Tibial artery (tissue), 4 donors: ENCODE measurements at regions not wholly inside any gene's neighbourhood (a gene's known extent, or its start where the extent isn't known, plus 50 kb on each side); places are given as distances from the start of the nearest gene placed in this dataset.

Experiments
- DNase-seq, 2 donors: peaks; one replicate each; pipeline ENCODE4 v3.0.0-alpha.2; 2019
- H3K27ac ChIP-seq, 2 donors: fragments of 200-600 bp; sonication (generic) in 1 of 2; 1 replicate in 1 of 2; 2 replicates in 1 of 2; pipeline ENCODE4 v1.5.1; 2018 to 2019; ENCODE audit warnings: mild to moderate bottlenecking in 1 of 2
- H3K27me3 ChIP-seq, 2 donors: fragments of 200-600 bp; sonication (generic) in 1 of 2; one replicate each; pipeline versions ENCODE4 v1.5.1 to v1.6.0; 2016 to 2019
- H3K36me3 ChIP-seq, 3 donors: fragments of 200-600 bp; sonication (generic) in 2 of 3; one replicate each; pipeline ENCODE4 v1.5.1; 2016 to 2019; ENCODE audit warnings: mild to moderate bottlenecking in 2 of 3
- H3K4me1 ChIP-seq, 4 donors: fragments of 200-600 bp; sonication (generic) in 2 of 4; 1 replicate in 3 of 4; 2 replicates in 1 of 4; pipeline ENCODE4 v1.5.1; 2016 to 2019
- H3K4me3 ChIP-seq, 2 donors: fragments of 200-600 bp; sonication (generic) in 1 of 2; 1 replicate in 1 of 2; 2 replicates in 1 of 2; pipeline ENCODE4 v1.5.1; 2018 to 2019; ENCODE audit warnings: mild to moderate bottlenecking in 2 of 2
- H3K9me3 ChIP-seq, 3 donors: fragments of 200-600 bp; sonication (generic) in 1 of 3; one replicate each; pipeline ENCODE4 v1.5.1; 2016 to 2019
- CTCF ChIP-seq, 2 experiments: fragments of 200-600 bp in 1 of 2; fragments of 450-650 bp in 1 of 2; IDR thresholded peaks; one replicate each; pipeline ENCODE4 v1.5.1; 2017 to 2019; ENCODE audit warnings: antibody characterized with exemption in 2 of 2, mild to moderate bottlenecking in 1 of 2, moderate library complexity in 1 of 2
- intact Hi-C: fragments of 100-400 bp; cut with DNase I; formaldehyde crosslinking; loops from one replicate; pipeline ENCODE4 v1.15.0; 2023; ENCODE audit warnings: low total_unique reads

GRCh38 chr1:238950017-238950416 is 436.4 kb upstream of the CHRM3 start:
- intact Hi-C loops, result no loop called here

GRCh38 chr1:238944028-238944427 is 442.3 kb upstream of the CHRM3 start:
- TF ChIP-seq CTCF (IDR thresholded peaks at IDR 0.05), result no peak
- Histone ChIP-seq H3K36me3 (no peaks in the 10 kb centered on the region), H3K4me1 (no peaks in the 10 kb centered on the region), H3K4me3 (no peak overlapping the region), H3K9me3 (no peaks in the 10 kb centered on the region), H3K27me3 (no peaks in the 10 kb centered on the region), H3K27ac (no peak overlapping the region)
- intact Hi-C loops, result no loop called here
- DNase-seq, result no peak

More at GRCh38 chr1:238950017-238950416, 436.4 kb upstream of the CHRM3 start:
- H3K36me3 ChIP-seq, result no peaks in the 10 kb centered on the region
- H3K27ac ChIP-seq, result no peak overlapping the region
- no peaks in the 10 kb centered on the region for H3K27me3 ChIP-seq
- H3K4me1 ChIP-seq, result no peaks in the 10 kb centered on the region
- no peaks in the 10 kb centered on the region for H3K9me3 ChIP-seq
- H3K4me3 ChIP-seq, result no peak overlapping the region
- DNase-seq, result no peak
- TF ChIP-seq CTCF (IDR thresholded peaks at IDR 0.05), result no peak

- H3K27me3 ChIP-seq, result no peaks in the 10 kb centered on the region
- no peaks in the 10 kb centered on the region for H3K4me1 ChIP-seq
- H3K27ac ChIP-seq, result no peak overlapping the region
- TF ChIP-seq CTCF (IDR thresholded peaks at IDR 0.05), result no peak
- intact Hi-C loops, result no loop called here
- H3K36me3 ChIP-seq, result no peaks in the 10 kb centered on the region
- H3K9me3 ChIP-seq, result no peaks in the 10 kb centered on the region
- no peak for DNase-seq
- no peak overlapping the region for H3K4me3 ChIP-seq
Observed at GRCh38 chr1:238927899-238928298, 458.5 kb upstream of the CHRM3 start.

- Histone ChIP-seq H3K4me3 (no peak overlapping the region), H3K9me3 (no peaks in the 10 kb centered on the region), H3K4me1 (no peaks in the 10 kb centered on the region), H3K27me3 (no peaks in the 10 kb centered on the region), H3K27ac (no peak overlapping the region), H3K36me3 (no peaks in the 10 kb centered on the region)
- no peak for TF ChIP-seq CTCF (IDR thresholded peaks at IDR 0.05)
- intact Hi-C loops, result no loop called here
- no peak for DNase-seq
Observed at GRCh38 chr1:238916828-238917227, 469.5 kb upstream of the CHRM3 start.

GRCh38 chr1:238914346-238914745 is 472.0 kb upstream of the CHRM3 start:
- no peak for TF ChIP-seq CTCF (IDR thresholded peaks at IDR 0.05)
- no peak overlapping the region for H3K27ac ChIP-seq
- no peaks in the 10 kb centered on the region for H3K36me3 ChIP-seq
- intact Hi-C loops, result no loop called here
- DNase-seq, result no peak
- H3K4me3 ChIP-seq, result no peak overlapping the region
- H3K9me3 ChIP-seq, result no peaks in the 10 kb centered on the region
- H3K27me3 ChIP-seq, result no peaks in the 10 kb centered on the region
- H3K4me1 ChIP-seq, result no peaks in the 10 kb centered on the region

GRCh38 chr1:238913210-238913609 is 473.2 kb upstream of the CHRM3 start:
- H3K4me3 ChIP-seq, result no peak overlapping the region
- H3K36me3 ChIP-seq, result no peaks in the 10 kb centered on the region
- H3K9me3 ChIP-seq, result no peaks in the 10 kb centered on the region
- intact Hi-C loops, result no loop called here
- H3K4me1 ChIP-seq, result no peaks in the 10 kb centered on the region
- no peaks in the 10 kb centered on the region for H3K27me3 ChIP-seq
- DNase-seq, result no peak
- TF ChIP-seq CTCF (IDR thresholded peaks at IDR 0.05), result no peak
- no peak overlapping the region for H3K27ac ChIP-seq
